Suprapubic skin (tissue), 4 donors: ENCODE measurements at regions not wholly inside any gene's neighbourhood (a gene's known extent, or its start where the extent isn't known, plus 50 kb on each side); places are given as distances from the start of the nearest gene placed in this dataset.
"Not testable (repeated sequence)": the region's sequence is repeated elsewhere in the genome, so short reads cannot be mapped to it uniquely, and the experiment has no call there.

Experiments used
- DNase-seq, 2 donors: peaks; one replicate each; pipeline ENCODE4 v3.0.0-alpha.2; 2019; ENCODE audit warnings: low spot score in 2 of 2
- H3K27ac ChIP-seq: fragments of 200-600 bp; sonication (generic); one replicate; pipeline ENCODE4 v1.5.1; 2019
- H3K27me3 ChIP-seq: fragments of 200-600 bp; sonication (generic); one replicate; pipeline ENCODE4 v1.5.1; 2019
- H3K36me3 ChIP-seq: fragments of 200-600 bp; sonication (generic); one replicate; pipeline ENCODE4 v1.5.1; 2019
- H3K4me1 ChIP-seq: fragments of 200-600 bp; sonication (generic); one replicate; pipeline ENCODE4 v1.5.1; 2019
- H3K4me3 ChIP-seq: fragments of 200-600 bp; sonication (generic); one replicate; pipeline ENCODE4 v1.5.1; 2019; ENCODE audit warnings: mild to moderate bottlenecking
- H3K9me3 ChIP-seq: fragments of 200-600 bp; sonication (generic); one replicate; pipeline ENCODE4 v1.5.1; 2019
- EP300 ChIP-seq: sonication (generic); formaldehyde crosslinking; IDR thresholded peaks from one replicate; pipeline ENCODE4 v1.6.1; 2017; ENCODE audit warnings: antibody characterized with exemption
- POLR2A ChIP-seq, 2 donors: fragments of 450-650 bp; IDR thresholded peaks; one replicate each; pipeline ENCODE4 v1.6.1; 2017; ENCODE audit warnings: antibody characterized with exemption in 2 of 2, mild to moderate bottlenecking in 2 of 2, moderate library complexity in 2 of 2
- POLR2AphosphoS5 ChIP-seq, 3 donors: sonication (generic); formaldehyde crosslinking; IDR thresholded peaks; one replicate each; pipeline ENCODE4 v1.6.1; 2017; ENCODE audit warnings: antibody characterized with exemption in 3 of 3
- WGBS: methylation state at CpG from one replicate; pipeline ENCODE4 v1.1.5; 2018; 5-methylcytosine and 5-hydroxymethylcytosine counted together
- TF ChIP-seq, protein P1 (sequence below), 2 donors: fragments of 200-600 bp in 1 of 2; fragments of 450-650 bp in 1 of 2; sonication (generic) in 1 of 2; IDR thresholded peaks; one replicate each; pipeline ENCODE4 v1.5.1; 2016 to 2019; ENCODE audit warnings: antibody characterized with exemption in 2 of 2, mild to moderate bottlenecking in 1 of 2, moderate library complexity in 1 of 2

DNA sequence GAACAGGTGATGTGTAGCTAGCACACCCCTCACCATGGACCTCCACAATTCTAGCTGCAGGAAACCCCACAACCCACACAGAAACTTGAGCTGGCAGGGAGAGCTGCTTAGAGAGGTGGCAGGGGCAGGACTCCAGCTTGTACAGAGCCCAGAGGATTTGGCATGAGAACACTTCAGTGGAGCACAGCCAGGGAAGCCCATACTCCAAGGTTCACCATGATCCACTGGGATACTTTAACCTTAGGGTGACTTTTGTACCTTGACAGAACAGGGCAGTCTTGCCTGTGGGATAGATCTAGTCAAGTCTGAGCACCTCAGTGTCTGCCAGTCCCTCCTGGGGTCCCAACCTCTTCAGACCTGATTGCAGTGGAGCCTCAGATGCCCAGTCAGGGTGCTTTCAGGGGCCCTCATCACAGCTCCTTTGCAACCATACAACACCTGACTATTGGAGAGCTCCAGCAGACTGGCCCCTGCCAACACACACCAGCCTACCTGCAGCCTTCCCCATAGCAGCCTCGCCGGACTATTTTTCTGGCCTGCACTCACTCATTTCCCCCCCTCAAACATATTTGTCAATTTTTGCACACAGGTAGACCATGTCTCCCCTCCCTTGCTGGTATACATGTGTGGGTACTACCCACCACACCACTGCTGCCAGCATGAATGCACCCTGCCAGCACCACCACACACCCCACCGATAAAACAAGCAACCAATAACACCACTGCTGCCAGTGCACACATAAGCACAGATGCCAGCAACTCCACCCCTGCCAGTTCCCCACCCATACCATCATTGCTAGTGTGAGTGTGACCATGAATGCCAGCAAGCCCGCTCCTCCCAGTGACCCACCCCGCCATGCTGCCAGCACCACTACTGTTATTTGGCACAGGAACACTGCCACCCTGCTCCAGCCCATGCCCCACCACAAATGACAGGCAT is 56.0 kb upstream of the CDX4 start:
- WGBS, result 68% methylated on average over 5 of the region's 5 CpGs
- no peaks in the 10 kb centered on the region for H3K4me1 ChIP-seq
- no peaks in the 10 kb centered on the region for H3K27me3 ChIP-seq
- DNase-seq, result no peak
- no peak overlapping the region for H3K27ac ChIP-seq
- H3K4me3 ChIP-seq, result no peak overlapping the region
- no peaks in the 10 kb centered on the region for H3K9me3 ChIP-seq
- TF ChIP-seq POLR2AphosphoS5 (IDR thresholded peaks at IDR 0.05) (no peak), EP300 (no peak), POLR2A (IDR thresholded peaks at IDR 0.05) (no peak)
- TF ChIP-seq, protein P1, sequence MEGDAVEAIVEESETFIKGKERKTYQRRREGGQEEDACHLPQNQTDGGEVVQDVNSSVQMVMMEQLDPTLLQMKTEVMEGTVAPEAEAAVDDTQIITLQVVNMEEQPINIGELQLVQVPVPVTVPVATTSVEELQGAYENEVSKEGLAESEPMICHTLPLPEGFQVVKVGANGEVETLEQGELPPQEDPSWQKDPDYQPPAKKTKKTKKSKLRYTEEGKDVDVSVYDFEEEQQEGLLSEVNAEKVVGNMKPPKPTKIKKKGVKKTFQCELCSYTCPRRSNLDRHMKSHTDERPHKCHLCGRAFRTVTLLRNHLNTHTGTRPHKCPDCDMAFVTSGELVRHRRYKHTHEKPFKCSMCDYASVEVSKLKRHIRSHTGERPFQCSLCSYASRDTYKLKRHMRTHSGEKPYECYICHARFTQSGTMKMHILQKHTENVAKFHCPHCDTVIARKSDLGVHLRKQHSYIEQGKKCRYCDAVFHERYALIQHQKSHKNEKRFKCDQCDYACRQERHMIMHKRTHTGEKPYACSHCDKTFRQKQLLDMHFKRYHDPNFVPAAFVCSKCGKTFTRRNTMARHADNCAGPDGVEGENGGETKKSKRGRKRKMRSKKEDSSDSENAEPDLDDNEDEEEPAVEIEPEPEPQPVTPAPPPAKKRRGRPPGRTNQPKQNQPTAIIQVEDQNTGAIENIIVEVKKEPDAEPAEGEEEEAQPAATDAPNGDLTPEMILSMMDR (IDR thresholded peaks at IDR 0.05), result no peak
- no peaks in the 10 kb centered on the region for H3K36me3 ChIP-seq

DNA sequence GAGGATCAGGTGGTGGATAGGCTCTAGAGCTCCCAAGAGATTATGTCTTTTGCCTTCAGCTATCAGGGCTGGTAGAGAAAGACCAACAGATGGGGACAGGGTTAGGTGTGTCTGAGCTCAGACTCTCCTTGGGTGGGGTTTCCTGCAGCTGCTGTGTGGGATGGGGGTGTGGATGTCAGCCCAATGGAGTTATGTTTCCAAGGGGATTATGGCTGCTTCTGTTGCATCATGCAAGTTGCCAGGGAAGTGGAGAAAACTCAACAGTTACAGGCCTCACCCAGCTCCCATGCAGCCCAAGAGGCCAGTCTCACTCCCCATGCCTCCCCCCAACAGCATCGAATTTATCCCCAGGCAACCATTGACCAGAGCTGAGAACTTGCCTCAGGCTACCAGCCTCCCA is 80.2 kb upstream of the CDX4 start:
- no peak for DNase-seq
- H3K4me3 ChIP-seq, result no peak overlapping the region
- no peak overlapping the region for H3K27ac ChIP-seq
- H3K27me3 ChIP-seq, result no peaks in the 10 kb centered on the region
- no peak for TF ChIP-seq EP300
- TF ChIP-seq POLR2AphosphoS5 (IDR thresholded peaks at IDR 0.05), result no peak
- TF ChIP-seq POLR2A (IDR thresholded peaks at IDR 0.05), result no peak
- TF ChIP-seq, protein P1 (IDR thresholded peaks at IDR 0.05), result no peak
- WGBS, result 83% methylated on average over 1 of the region's 1 CpG
- H3K36me3 ChIP-seq, result no peaks in the 10 kb centered on the region
- no peaks in the 10 kb centered on the region for H3K9me3 ChIP-seq
- no peaks in the 10 kb centered on the region for H3K4me1 ChIP-seq

DNA sequence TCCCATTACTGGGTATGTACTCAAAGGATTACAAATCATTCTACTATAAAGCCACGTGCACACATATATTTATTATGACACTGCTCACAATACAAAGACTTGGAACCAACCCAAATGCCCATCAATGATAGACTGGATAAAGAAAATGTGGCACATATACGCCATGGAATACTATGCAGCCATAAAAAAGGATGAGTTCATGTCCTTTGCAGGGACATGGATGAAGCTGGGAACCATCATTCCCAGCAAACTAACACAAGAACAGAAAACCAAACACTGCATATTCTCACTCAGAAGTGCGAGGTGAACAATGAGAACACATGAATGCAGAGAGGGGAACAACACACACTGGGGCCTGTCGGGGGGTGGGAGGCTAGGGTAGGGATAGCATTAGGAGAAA is 89.6 kb upstream of the CDX4 start:
- not testable (repeated sequence) for H3K27me3 ChIP-seq, H3K4me1 ChIP-seq, DNase-seq, H3K27ac ChIP-seq, H3K4me3 ChIP-seq, H3K36me3 ChIP-seq, H3K9me3 ChIP-seq
- 83% methylated on average over 4 of the region's 4 CpGs for WGBS

DNA sequence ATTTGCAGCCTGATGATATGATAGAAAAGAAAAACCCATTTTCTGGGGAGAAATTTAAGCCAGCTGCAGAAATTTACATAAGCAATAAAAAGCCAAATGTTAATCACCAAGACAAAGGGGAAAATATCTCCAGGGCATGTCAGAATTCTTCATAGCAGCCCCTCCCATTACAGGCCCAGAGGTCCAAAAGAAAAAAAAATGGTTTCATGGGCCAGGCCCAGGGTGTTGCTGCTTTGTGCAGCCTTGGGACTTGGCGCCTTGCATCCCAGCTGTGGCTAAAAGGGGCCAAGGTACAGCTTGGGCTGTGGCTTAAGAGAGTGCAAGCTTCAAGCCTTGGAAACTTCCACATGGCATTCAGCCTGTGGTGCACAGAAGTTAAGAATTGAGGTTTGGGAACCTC is 97.9 kb upstream of the CDX4 start:
- TF ChIP-seq POLR2A (IDR thresholded peaks at IDR 0.05) (no peak), POLR2AphosphoS5 (IDR thresholded peaks at IDR 0.05) (no peak), EP300 (no peak)
- TF ChIP-seq, protein P1 (IDR thresholded peaks at IDR 0.05), result no peak
- 73% methylated on average over 1 of the region's 1 CpG for WGBS
- Histone ChIP-seq H3K36me3 (no peaks in the 10 kb centered on the region), H3K4me3 (no peak overlapping the region), H3K4me1 (no peaks in the 10 kb centered on the region), H3K9me3 (no peaks in the 10 kb centered on the region), H3K27me3 (no peaks in the 10 kb centered on the region), H3K27ac (no peak overlapping the region)
- DNase-seq, result no peak

DNA sequence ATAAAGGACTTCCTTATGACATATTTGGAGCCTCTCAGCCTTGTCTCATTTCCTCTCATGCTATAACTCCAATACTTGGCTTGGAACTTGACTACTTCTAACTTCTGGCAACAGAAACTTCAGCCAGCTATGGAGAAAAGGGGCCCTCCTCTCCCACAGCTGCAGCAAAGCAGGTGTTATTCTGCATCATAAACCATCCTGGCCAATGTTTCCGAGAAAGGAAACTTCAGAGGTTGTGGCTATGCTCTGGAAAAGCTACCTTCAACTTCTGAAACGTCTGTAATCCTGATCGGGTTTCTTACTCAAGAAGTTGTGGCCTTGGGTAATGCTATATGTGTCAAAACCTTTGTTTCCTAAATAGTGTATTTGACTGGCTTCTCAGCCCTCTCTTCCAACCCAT is 109.5 kb upstream of the CDX4 start:
- Histone ChIP-seq H3K9me3 (no peaks in the 10 kb centered on the region), H3K27ac (no peak overlapping the region), H3K4me1 (no peaks in the 10 kb centered on the region), H3K36me3 (no peaks in the 10 kb centered on the region), H3K4me3 (no peak overlapping the region), H3K27me3 (no peaks in the 10 kb centered on the region)
- DNase-seq, result no peak
- no peak for TF ChIP-seq POLR2AphosphoS5 (IDR thresholded peaks at IDR 0.05)
- WGBS, result 66% methylated on average over 3 of the region's 3 CpGs

DNA sequence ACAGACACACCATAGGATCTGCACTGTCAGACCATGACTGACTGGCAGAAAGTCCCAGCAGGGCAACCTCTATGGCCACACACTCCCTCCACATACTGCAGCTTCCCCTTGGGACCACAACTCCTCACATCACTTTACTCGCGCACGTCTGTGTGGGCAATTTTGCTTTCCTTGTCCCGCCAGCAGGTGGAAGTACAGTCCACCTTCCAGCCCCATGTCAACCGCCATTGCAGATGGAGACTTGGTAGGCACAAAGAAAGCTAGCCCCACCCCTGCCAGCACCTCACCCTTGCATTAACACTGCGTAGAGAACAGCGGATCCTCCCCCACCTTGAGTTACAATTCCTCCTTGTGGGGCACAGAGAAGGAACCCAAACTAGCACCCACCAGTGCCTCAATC is 74.4 kb upstream of the NAP1L2 start:
- Histone ChIP-seq H3K27ac (no peak overlapping the region), H3K9me3 (no peaks in the 10 kb centered on the region), H3K27me3 (no peaks in the 10 kb centered on the region), H3K4me1 (no peaks in the 10 kb centered on the region), H3K36me3 (no peaks in the 10 kb centered on the region), H3K4me3 (no peak overlapping the region)
- TF ChIP-seq POLR2AphosphoS5 (IDR thresholded peaks at IDR 0.05) (no peak), EP300 (no peak), POLR2A (IDR thresholded peaks at IDR 0.05) (no peak)
- TF ChIP-seq, protein P1 (IDR thresholded peaks at IDR 0.05), result no peak
- no peak for DNase-seq
- 66% methylated on average over 7 of the region's 7 CpGs for WGBS
